Posterior cingulate gyrus (tissue), 11 donors: ENCODE measurements at regions not wholly inside any gene's neighbourhood (a gene's known extent, or its start where the extent isn't known, plus 50 kb on each side); places are given as distances from the start of the nearest gene placed in this dataset.

Experiments
- DNase-seq, 10 donors: peaks; one replicate each; pipeline versions ENCODE4 v3.0.0 to v3.0.0-alpha.2; 2020 to 2021; ENCODE audit warnings: mixed read lengths in 3 of 10
- intact Hi-C: fragments of 100-400 bp; cut with DNase I; formaldehyde crosslinking; loops from one replicate; pipeline ENCODE4 v1.15.1; 2023

DNA sequence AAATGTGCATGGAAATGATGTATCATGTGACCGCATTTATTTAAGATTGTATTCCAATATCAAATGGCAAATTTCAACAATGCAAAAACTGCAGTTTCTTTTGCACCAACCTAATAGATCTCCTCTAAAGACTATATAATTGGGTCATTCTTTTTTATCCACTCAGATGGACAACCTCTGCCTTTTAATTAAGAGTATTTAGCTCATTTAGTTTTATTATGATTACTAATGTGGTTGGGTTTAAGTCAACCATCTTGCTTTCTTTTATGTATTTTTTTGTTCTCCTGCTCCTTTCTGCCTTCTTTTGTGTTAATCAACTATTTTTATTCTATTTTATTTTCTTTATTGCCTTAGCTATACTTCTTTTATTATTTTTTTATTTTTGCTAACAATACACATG lies 468.5 kb upstream of the MKI67 start:
- intact Hi-C loops: no loop called here
- no peak for DNase-seq

DNA sequence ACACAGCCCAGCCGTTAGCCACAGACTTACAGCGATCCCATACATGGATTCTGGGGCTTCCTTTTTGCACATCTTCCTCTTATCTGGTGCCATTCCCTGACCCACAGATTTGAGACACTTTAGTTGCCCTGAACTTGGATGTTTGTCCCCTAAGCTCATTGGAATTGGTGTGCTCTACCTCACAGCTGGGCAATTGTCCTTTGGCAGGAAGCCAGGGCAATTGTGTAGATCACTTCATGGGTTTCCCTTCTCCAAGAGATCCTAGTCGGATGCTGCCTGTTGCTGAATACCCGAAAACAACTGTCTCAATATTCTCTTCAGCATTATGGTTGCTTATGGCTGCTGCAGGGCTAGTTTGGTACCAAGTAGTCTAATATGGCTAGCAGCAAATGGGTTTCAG lies 470.7 kb upstream of the MKI67 start:
- no peak for DNase-seq

DNA sequence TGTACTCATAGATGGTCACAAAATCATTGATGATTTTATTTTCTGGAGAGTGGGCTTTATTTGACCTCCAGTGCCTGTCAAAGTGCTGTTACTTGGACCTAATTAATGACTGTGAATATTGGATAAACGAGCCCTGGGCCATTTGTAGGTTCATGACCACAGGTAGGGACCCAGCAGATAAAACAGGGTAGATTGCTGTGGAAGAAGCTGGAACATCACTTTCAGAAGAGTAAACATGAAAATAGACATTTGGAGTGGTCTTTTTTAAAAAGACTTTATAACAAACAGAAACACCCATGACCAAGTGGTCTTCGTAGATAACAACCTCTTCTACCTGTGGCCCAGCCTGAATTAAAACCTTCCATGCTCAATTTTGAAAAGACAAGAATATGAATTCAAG lies 472.8 kb upstream of the MKI67 start:
- DNase-seq: no peak
- intact Hi-C loops: no loop called here

More for the DNA sequence above, 470.7 kb upstream of the MKI67 start:
- intact Hi-C loops: no loop called here

DNA sequence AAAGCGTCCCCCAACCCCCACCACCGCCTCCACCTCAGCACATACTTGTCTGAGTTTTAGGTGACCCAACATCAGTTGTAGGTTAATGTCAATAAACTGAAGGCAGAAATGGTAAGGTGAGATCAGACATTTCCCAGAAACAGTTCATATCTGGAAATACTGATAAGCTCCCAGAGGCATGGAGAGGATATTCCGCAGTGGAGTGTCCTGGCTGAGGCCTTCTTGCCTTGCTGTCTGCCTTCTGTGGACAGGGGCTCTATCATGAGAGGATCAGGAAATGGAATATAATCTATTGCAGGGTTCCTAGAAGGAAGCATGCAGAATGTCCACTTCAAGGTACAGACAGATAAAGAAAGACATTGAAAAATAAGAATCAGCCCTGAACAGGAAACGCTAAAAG lies 473.3 kb upstream of the MKI67 start:
- no peak for DNase-seq
- intact Hi-C loops: no loop called here

DNA sequence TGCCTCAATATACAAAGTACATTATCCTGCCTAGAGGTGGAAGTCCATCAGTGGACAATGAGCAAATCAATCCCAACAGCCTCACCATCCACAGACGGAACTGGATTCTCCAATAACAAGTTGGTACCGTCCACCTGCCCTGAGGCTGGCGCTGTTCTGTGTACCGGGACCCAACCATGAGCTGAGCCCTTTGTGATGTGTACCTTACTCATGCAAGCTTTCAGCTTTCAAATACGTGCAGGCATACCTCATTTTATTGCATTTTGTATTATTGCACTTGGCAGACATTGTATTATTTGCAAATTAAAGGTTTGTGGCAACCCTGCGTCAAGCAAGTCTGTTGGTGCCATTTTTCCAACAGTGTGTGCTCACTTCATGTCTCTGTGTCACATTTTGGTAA lies 476.0 kb upstream of the MKI67 start:
- intact Hi-C loops: no loop called here
- no peak for DNase-seq

DNA sequence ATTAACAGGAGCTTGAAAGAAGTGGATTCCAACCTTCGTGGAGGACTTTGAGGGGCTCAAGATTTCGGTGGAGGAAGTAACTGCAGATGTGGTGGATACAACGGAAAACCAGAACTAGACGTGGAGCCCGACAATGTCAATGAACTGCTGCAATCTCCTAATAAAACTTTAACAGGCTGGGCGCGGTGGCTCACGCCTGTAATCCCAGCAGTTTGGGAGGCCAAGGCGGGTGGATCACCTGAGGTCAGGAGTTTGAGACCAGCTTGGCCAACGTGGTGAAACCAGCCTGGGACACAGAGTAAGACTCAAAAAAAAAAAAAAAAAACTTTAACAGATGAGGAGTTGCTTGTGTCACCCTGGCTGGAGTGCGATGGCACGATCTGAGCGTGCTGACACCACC lies 477.8 kb upstream of the MKI67 start:
- intact Hi-C loops: no loop called here
- no peak for DNase-seq

DNA sequence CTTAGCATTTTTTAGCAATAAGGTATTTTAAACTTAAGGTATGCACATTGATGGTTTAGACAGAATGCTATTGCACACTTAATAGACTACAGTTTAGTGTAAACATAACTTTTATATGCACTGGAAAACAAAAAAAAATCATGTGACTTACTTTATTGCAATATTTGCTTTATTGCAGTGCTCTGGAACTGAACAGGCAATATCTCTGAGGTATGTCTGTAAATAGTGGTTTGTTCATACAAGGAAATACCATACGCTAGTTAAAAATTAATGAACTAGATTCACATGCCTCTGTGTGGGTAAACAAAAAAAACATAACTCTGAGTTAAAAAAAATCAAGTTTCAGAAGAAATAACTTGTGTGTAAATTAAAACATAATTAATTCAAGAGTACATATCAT lies 479.0 kb upstream of the MKI67 start:
- DNase-seq: no peak
- intact Hi-C loops: no loop called here

DNA sequence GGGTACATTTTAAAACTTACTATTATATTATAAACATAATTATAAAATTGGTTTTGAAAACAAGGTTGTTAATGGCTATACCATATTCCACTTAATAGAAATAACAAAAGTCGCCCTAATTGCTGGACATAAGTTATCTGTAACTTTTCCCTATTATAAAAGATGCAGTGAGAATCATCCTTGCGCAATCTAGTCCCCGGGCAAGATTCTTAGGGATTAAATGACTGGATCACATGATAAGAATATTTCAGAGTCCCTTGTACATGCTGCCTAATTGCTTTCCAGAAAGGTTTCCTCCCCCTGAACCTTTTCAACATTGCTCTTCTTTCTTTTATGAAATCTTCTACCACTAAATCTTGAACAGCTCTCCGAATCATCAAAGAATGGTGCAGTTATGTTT lies 479.8 kb upstream of the MKI67 start:
- DNase-seq: no peak
- intact Hi-C loops: no loop called here

DNA sequence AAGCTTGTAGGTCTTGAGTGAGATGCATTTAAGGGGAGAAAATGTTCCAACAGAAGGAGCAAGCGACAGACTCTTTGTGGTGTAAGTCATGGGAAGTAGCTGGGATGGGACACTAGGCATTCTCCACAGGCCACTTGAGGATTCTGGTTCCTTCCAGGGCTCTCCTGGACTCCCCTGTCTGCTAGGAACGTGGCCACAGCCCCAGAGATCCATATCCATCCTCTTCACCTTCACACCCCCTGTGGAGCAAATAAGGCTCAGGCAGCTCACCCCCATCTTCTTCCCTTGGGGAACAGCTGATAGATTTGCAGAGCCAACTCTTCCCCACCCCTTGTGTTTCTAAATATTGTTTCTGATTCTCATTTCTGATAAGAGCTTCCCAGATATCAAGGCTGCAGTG lies 482.6 kb upstream of the MKI67 start:
- intact Hi-C loops: no loop called here
- DNase-seq: no peak

DNA sequence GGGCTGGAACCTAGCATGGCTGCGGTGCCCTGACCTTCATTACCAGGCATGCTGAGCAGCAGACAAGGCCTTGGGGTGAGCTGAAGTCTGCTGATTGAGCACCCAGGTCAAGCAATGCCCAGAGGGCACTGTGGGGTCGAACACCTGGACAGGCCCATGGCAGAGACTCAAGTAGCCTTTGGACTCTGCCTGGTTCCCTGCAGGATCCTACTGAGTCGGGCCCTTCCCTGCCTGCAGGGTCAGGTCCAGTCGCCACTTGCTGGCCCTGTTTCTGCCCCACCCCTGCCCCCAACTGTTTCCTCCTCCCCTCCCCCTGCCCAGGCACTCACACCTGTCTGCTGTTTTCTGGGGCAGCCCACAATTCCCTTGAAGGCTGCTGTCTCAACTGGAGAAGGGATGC lies 483.2 kb upstream of the MKI67 start:
- no peak for DNase-seq
- intact Hi-C loops: no loop called here

DNA sequence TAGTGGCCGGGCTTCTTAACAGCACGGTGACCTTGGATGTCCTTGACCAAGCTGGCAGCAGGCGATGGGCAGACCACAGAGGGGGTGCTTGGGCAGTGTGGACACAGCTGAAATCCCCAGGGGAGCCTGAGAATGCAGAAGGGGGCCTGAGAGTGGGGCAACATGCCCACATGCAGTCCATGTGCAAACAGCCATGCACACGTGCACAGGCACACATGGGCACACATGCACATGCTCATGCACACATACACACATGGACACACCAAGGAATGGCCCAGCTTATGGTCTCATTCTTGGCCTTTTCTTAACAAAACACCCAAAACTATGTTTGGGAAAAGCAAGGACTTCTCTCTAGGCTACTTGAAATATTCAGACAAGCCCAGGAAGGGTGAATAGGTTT lies 483.9 kb upstream of the MKI67 start:
- intact Hi-C loops: no loop called here
- no peak for DNase-seq

DNA sequence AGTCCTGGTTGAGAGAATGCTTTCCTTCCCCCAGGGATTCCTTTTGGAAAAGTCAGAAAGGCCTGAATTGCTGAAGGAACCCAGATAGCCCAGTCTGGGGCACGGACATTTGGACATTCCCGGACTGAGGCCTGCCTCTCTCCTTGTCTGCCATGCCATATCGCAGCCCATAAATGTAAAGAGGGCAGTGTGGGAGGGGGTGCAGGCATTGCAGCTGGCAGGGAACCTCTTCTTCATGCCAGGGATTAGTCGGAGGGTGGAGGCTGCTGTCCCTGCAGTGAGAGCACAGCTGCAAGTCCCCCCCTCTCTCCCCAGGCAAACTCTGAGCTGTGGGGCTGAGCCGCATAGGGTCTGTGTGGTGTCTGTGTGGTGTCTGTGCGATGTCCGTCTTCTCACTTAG lies 486.0 kb upstream of the MKI67 start:
- no peak for DNase-seq
- intact Hi-C loops: no loop called here

DNA sequence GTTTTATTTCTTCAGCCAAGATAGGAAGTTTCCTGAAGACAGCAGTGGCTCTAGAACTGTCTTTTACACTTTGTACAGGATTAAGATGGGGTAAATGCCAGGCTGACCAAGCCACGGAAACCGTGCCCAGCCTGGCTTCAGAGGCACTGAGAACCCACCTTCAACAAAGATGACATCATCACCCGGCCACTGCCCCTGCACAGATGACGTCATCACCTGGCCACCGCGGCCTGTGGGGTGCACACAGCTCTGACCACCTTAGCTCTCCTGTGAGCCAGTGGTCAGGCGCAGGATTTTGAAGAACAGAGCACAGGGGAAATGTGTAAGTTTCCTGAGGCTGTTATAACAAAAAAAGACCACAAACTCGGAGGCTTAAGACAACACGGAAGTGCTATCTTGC lies 486.4 kb upstream of the MKI67 start:
- intact Hi-C loops: no loop called here
- no peak for DNase-seq

DNA sequence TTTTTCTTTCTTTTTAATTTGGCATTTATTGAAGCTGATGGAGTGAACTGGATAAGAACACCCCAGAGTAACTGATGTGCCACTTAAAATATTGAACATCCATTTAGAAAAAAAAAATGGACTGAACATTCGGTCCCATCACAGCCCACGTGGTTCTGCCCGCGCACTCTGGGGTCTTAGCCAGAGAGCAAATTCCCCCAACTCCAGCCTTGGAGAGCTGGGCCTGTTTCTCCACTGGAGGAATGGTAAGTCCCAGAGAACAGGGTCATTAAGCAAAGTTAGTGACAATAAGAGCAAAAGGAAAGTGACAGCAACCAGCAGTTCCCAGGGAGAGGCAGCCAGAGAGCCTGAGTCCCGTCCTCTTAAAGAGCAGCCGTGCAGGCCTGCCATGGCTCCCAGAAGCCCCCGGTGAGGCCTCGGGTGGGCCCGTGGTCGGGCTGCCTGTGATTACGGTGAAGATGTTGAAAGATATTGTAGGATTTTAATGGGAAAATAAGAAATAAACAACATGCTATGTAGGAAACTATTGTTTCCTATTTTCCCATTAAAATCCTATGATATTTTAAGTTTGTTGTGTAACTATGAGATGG lies 487.9 kb upstream of the MKI67 start:
- no peak for DNase-seq
- intact Hi-C loops: no loop called here

DNA sequence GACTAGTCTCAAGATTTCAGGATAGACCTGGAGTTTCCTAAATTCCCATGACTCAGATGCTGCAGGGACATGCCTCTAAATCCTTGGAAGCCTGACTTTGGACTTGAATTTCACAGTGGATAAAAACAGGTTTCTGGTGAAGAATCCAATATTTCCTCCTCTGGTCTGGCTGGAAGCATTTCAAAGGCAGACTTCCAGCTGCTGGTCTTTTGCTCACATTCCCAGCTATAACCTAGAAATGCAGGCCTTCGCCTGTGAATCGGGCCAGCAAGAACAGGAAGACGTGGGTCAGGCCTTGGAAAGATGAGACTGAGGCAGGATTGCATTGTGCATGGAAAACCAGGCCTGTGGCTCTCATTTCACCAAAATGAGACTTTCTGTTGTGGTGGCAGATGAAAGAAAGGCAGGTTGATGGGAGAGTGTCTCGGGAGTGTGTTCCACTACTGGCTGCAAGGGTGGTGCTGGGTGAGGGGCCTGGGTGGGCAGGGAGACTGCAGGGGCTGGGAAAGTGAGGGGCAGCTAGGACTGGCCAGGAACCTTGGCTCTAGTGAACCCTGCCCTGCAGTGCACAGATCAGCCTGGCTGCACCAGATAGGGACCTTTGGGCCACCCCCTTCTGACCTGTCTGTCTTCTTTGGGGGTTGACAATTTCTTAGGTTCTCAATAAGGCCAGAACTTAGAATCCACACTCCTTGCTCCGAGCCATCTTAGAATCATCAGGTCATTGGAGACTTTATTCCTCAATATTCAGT lies 488.8 kb upstream of the MKI67 start:
- no peak for DNase-seq
- intact Hi-C loops: no loop called here

DNA sequence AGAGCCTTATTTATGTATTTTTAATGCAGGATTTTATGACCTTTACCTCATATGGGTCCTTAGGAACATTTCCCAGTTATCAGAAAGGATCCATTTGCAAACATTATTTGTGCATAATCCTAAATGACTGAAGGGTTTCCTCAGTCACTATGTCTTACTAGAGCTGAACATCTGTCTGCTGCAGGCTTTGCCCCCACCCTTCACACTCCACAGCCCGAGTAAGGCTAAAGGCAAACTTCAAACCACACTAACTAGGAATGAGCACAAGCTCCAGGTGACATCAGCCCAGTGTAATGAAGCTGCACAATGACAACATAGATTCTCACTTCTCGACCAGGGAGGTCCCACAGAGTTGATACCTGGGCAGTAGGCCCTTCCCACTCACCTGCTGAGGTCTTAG lies 491.3 kb upstream of the MKI67 start:
- no peak for DNase-seq
- intact Hi-C loops: no loop called here

DNA sequence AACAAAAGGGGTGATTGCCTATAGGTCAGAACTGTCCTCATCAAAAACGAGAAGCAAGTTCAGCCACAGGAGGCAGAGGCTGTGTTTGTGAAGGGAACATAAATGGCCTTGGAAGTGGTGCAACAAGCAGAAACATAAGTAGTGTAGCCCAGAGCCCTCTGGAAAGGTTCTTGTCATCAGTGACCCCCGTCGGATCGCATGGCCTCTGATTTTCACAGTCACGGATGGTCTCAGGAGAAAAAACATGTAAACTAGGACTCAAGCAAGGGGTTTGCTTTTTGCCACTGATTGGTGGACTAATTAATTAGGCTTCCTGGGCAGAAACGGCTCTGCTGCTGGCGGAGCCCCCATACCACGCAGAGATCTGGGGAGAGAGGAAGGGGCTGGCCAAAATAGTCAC lies 496.5 kb upstream of the MKI67 start:
- intact Hi-C loops: no loop called here
- DNase-seq: no peak

DNA sequence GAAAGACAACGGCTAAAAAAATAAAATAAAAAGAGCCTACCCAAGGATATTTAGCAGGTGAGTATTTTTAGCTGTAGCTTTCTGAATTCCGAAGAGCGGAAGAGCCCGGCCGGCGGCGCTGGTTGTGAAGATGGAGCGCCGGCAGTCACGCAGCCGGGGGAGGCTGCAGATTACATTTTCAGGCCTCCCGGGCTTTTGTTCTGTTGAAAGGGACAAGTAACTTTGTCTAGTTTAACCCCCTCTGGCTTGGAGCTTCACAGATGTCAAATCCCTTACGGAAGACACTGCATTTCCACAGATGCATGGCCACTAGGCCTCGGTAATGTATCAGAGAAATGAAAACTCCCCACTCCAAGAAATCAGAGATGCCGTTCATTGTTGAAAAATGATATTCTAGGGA lies 497.6 kb upstream of the MKI67 start:
- intact Hi-C loops: no loop called here
- DNase-seq: no peak

DNA sequence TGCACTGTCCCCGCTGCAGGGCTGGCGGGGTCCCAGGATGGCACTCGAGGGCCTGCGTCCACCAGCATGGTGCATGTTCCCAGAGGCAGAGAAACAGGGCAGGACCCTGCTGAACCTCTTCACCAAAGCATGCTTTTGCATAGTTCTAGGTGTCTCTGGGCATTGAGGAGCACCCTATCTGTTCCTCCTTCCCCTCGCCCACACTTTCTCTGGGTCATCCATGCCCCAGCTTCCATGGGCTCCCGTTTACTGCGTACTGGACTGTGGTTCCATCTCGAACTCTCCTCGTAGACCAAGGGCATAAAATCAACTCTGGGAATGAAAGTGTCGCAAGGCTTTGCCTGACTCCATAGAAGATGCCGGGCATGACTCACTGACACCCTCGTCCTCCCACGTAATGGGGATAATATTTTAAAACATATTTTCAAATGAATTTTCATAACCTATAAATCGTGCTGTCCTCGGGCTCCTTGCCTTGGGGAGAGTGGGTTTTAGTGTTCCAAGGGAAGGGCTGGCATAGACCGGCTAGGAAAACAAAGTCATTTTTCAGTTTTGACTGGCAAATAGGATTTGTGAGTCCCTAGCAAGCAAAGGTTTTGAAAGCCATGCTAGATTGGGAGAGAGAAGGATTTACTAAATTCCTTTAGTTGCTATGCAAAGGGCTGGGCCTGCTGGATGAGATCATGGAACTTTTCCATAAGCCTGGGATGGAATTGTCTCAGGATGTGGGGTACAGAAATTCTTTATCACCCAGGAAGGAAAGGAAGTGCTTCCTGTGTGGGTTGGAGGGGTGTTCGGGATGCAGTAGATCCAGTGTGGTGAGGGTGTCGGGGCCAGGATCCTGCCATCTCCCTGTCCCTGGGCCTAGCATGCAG lies 498.7 kb upstream of the MKI67 start:
- DNase-seq: no peak
- intact Hi-C loops: no loop called here

DNA sequence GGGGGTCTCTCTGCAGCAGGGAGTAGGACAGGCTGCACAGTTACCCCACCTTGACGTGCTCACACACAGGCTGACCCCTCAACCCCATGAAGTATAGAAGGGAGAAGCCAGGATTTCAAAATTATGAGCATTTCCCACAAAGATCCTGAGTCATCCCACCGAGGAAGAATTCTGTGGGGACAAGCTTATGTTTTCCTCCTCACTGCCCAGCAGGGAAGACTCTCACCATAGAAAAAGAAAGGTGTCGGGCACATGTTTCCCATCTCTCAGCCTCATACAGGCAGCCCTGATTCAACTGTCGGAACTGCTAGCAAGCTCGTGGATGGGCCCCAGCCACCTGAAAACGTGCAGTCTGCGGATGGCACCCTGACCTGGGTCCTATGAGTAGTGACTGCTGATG lies 499.7 kb upstream of the MKI67 start:
- intact Hi-C loops: no loop called here
- DNase-seq: no peak

DNA sequence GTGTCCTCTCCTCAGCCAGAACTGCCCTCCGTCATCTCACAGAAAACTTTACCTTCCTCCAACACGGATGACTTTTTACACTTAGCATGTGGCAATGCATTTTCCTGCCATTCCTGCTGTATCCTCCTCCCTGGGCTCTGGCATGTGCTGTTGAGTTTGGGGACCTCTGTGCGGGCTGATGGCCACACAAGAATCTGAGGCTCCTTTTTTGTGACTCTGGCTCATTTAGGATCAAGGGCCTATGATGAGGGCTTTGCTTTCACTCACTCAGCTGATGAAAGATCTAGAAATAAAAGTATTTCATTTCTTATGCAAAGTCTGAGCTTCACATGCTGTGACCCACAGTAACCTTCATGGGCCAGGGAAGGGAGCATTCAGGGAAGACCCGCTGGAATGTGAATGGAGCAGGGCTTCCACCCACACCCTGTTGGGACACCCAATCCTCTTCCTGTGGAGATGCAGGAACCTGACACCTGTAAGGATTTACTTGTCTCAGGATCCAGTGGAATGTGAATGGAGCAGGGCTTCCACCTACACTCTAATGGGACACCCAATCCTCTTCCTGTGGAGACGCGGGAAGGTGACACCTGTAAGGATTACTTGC lies 500.3 kb upstream of the MKI67 start:
- intact Hi-C loops: no loop called here
- no peak for DNase-seq
